Ovary (tissue), 7 donors: ENCODE measurements at regions not wholly inside any gene's neighbourhood (a gene's known extent, or its start where the extent isn't known, plus 50 kb on each side); places are given as distances from the start of the nearest gene placed in this dataset.

ENCODE experiments used
- DNase-seq, 5 donors: peaks; one replicate each; pipeline ENCODE4 v3.0.0-alpha.2; 2019 to 2020
- H3K27ac ChIP-seq, 2 donors: fragments of 200-600 bp; one replicate each; pipeline versions ENCODE4 v1.5.1 to v1.8.0; 2019 to 2022
- H3K27me3 ChIP-seq: fragments of 200-600 bp; one replicate; pipeline ENCODE4 v1.8.0; 2022
- H3K36me3 ChIP-seq: fragments of 200-600 bp; sonication (generic); one replicate; pipeline ENCODE4 v1.5.1; 2019
- H3K4me1 ChIP-seq: one replicate; pipeline ENCODE4 v1.8.1; 2013; ENCODE audit warnings: mild to moderate bottlenecking, moderate library complexity; ENCODE audit not compliant: insufficient read depth
- H3K4me3 ChIP-seq: fragments of 200-600 bp; sonication (generic); one replicate; pipeline ENCODE4 v1.5.1; 2017
- H3K9me3 ChIP-seq, 2 donors: fragments of 200-600 bp in 1 of 2; sonication (generic) in 1 of 2; one replicate each; pipeline versions ENCODE4 v1.5.1 to v1.8.1; 2013 to 2019; ENCODE audit warnings: mild to moderate bottlenecking in 1 of 2, moderate library complexity in 1 of 2
- CTCF ChIP-seq, 3 donors: fragments of 450-650 bp in 2 of 3; fragments of 200-600 bp in 1 of 3; IDR thresholded peaks; one replicate each; pipeline versions ENCODE4 v1.5.1 to v1.8.0; 2016 to 2022; ENCODE audit warnings: antibody characterized with exemption in 3 of 3, mild to moderate bottlenecking in 1 of 3
- EP300 ChIP-seq: sonication (generic); formaldehyde crosslinking; IDR thresholded peaks from one replicate; pipeline ENCODE4 v1.6.1; 2017; ENCODE audit warnings: antibody characterized with exemption
- POLR2A ChIP-seq: fragments of 450-650 bp; IDR thresholded peaks from one replicate; pipeline ENCODE4 v1.6.1; 2017; ENCODE audit warnings: antibody characterized with exemption, mild to moderate bottlenecking, moderate library complexity
- WGBS, 3 donors: extraction: QIAGEN DNeasy Blood & Tissue Kit in 1 of 3; methylation state at CpG; one replicate each; pipeline versions ENCODE4 v1.1.5 to v1.1.7; 2013 to 2017; 5-methylcytosine and 5-hydroxymethylcytosine counted together
- intact Hi-C, 4 donors: fragments of 100-400 bp; cut with DNase I; formaldehyde crosslinking; loops; one replicate each; pipeline versions ENCODE4 v1.11.0 to v1.15.1; 2022 to 2023
- donor health status: DM: no; HTN: no; CAD: no; lungs with moderate emphysema.
- donor health status: DM: no; HTN: no; CAD: no.
- donor health status: Bipolar disorder and iron deficiency.
- donor health status: DM: no; HTN: no; CAD: no.
- donor health status: DM: yes; HTN: yes; CAD: no.

- Histone ChIP-seq H3K4me3 (no peak overlapping the region), H3K4me1 (peaks cover 2% of the 10 kb centered on the region), H3K27me3 (no peaks in the 10 kb centered on the region), H3K27ac (no peak overlapping the region), H3K9me3 (no peaks in the 10 kb centered on the region), H3K36me3 (no peaks in the 10 kb centered on the region)
- intact Hi-C loops, result no loop called here
- WGBS, 3 donors, result 13 to 41% (median 13%) methylated on average over 3 of the region's 3 CpGs
- TF ChIP-seq CTCF (IDR thresholded peaks at IDR 0.05), result no peak
- TF ChIP-seq EP300, result no peak
- no peak for TF ChIP-seq POLR2A
- no peak for DNase-seq
These were observed 67.2 kb downstream of the KIF4B start for GRCh38 chr5:155080721-155081120.

GRCh38 chr5:155081618-155082017, 68.1 kb downstream of the KIF4B start:
- intact Hi-C loops, result no loop called here
- Histone ChIP-seq H3K27me3 (no peaks in the 10 kb centered on the region), H3K4me3 (no peak overlapping the region), H3K9me3 (no peaks in the 10 kb centered on the region), H3K27ac (no peak overlapping the region), H3K36me3 (no peaks in the 10 kb centered on the region), H3K4me1 (peaks cover 2% of the 10 kb centered on the region)
- no peak for TF ChIP-seq POLR2A
- no peak for TF ChIP-seq CTCF (IDR thresholded peaks at IDR 0.05)
- TF ChIP-seq EP300, result no peak
- 91 to 97% (median 95%) methylated on average over 3 of the region's 3 CpGs for WGBS, 3 donors
- DNase-seq, result no peak

- DNase-seq, result no peak
- intact Hi-C loops, result no loop called here
- Histone ChIP-seq H3K4me3 (no peak overlapping the region), H3K27me3 (no peaks in the 10 kb centered on the region), H3K4me1 (peaks cover 2% of the 10 kb centered on the region), H3K9me3 (no peaks in the 10 kb centered on the region), H3K27ac (no peak overlapping the region), H3K36me3 (no peaks in the 10 kb centered on the region)
- WGBS, 3 donors, result 77 to 85% (median 79%) methylated on average over 4 of the region's 4 CpGs
- TF ChIP-seq CTCF (IDR thresholded peaks at IDR 0.05) (no peak), POLR2A (no peak), EP300 (no peak)
These were observed 68.8 kb downstream of the KIF4B start for GRCh38 chr5:155082401-155082800.

GRCh38 chr5:155085282-155085989, 71.9 kb downstream of the KIF4B start:
- H3K36me3 ChIP-seq, result no peaks in the 10 kb centered on the region
- H3K4me1 ChIP-seq, result peaks cover 5% of the 10 kb centered on the region
- TF ChIP-seq CTCF (IDR thresholded peaks at IDR 0.05), result no peak
- no peak for TF ChIP-seq POLR2A
- no peak for TF ChIP-seq EP300
- no peak overlapping the region for H3K27ac ChIP-seq
- 39 to 52% (median 50%) methylated on average over 4 of the region's 4 CpGs for WGBS, 3 donors
- DNase-seq, result no peak
- H3K4me3 ChIP-seq, result no peak overlapping the region
- H3K27me3 ChIP-seq, result no peaks in the 10 kb centered on the region
- intact Hi-C loops, result no loop called here
- H3K9me3 ChIP-seq, result no peaks in the 10 kb centered on the region
